ENCODE measurements at regions not wholly inside any gene's neighbourhood (a gene's known extent, or its start where the extent isn't known, plus 50 kb on each side); places are given as distances from the start of the nearest gene placed in this dataset.
"Not testable (repeated sequence)": the region's sequence is repeated elsewhere in the genome, so short reads cannot be mapped to it uniquely, and the experiment has no call there.

DNA sequence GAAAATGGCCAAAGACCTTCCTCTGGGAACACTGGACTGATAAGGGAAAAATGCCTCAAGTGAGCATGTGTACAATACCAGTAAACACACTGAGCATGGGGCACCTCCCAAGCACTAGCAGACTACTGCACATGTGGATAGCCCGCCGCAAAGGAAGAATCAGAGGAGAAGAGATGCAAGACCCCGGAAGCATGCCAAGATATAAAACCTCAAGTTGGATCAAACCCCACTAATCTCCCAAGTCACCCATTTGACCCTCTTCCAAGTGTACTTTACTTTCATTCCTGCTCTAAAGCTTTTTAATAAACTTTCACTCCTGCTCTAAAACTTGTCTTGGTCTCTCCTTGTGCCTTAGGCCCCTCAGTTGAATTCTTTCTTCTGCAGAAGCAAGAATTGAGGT, 121.1 kb upstream of the PLAAT1 start:
- DNase-seq (ENCODE audit: low spot score), result no peak

DNA sequence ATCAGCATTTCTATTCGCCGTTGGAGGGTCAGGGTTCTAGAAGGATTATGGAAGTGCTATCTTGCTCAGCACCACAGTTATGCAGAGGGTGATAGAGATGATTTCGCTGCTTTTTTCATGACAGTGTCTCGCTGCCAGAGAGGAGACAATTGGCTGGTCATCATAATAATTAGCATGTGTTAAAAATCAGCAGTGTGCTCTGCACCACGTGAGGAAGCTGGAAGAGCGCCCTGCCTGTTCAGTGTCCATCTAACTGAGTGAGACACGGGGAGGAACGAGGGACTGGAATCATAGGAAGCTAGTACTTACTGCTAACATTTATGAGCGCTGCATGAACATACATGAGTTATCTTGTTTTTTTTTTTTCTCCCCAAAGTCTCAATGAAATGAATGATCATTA, 116.2 kb upstream of the PLAAT1 start:
- DNase-seq (ENCODE audit: low spot score), result no peak

DNA sequence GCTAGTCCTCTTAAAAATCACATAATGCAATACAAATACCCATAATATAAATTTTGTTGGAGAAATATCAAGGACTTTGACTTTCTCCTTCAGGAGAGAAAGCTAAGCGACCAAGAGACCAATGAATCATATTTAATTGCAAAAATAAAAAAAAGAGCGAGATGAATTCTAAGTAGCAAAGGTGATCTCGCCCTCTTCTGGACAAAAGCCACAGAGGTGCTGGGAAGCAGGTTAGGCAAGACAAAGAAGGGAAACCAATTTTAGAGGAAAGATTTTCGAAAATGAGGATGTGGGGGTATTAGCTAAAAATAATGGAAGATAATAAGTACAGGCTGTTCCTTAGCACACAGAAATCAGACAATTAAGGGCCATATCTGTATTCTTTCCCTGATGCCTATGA, 111.4 kb upstream of the PLAAT1 start:
- DNase-seq (ENCODE audit: low spot score), result no peak

- no peak for DNase-seq (ENCODE audit: low spot score)
Measured at GRCh38 chr3:193130576-193130975, 110.4 kb upstream of the PLAAT1 start.

GRCh38 chr3:193132241-193132640, 108.8 kb upstream of the PLAAT1 start:
- DNase-seq (ENCODE audit: low spot score), result no peak

DNA sequence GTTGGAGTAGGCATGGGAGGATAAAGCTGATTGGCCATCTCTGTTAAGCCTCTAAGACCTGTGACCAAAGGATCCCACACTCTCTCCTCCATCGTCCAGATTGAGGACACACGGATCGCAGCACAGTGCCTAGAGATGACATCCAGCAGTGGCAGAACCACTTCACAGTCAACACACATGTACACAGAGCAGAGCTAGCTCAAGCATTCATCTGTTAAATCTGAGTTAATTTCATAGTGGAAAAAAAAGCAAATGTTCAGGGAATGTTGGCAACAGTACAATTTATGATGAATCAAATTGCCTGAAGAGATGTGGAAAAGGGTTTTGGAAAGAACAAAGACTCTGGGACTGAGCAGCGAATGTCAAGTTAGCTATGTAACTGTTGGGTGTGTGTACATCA, 108.1 kb upstream of the PLAAT1 start:
- no peak for DNase-seq (ENCODE audit: low spot score)

- DNase-seq (ENCODE audit: low spot score), result no peak
Measured at GRCh38 chr3:193134856-193135255, 106.2 kb upstream of the PLAAT1 start.

DNA sequence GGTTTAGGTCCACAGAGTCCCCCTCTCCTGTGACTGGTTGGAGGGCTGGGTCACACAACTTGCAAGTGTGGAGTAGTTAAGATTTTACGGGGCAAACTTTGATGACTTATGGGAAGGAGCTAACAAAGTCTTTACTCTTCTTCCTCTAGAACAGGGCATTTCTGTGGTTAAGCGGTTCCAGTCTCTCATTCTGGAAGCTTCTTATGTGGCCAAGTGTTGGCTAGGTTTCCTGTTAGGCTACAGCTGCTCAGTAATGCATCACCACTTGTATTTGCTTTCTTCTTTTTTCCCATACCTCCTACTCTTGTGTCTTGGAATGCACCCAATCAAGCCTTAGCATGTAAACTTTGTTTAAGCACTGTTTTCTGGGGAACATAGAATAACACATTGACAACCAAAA, 100.6 kb upstream of the PLAAT1 start:
- no peak for DNase-seq (ENCODE audit: low spot score)

- DNase-seq (ENCODE audit: low spot score), result no peak
Measured at GRCh38 chr3:193145248-193145647, 95.8 kb upstream of the PLAAT1 start.

- no peak for DNase-seq (ENCODE audit: low spot score)
Measured at GRCh38 chr3:193148688-193149473, 92.1 kb upstream of the PLAAT1 start.

DNA sequence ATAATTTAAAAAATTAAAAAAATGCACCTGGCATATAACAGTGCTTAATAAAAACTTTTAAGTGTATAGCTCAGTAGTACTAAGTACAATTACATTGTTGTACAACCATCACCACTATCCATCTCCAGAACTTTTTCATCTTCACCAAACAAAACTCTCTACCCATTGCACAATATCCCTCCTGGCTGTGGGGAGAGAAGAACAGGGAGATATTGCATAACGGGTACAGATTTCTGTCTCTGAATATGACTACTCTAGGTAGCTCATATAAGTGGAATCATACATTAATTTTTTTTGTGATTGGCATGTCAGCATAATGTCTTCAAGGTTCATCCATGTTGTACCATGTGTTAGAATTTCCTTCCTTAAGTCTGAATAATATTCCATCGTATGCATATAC, 91.0 kb upstream of the PLAAT1 start:
- no peak for DNase-seq (ENCODE audit: low spot score)

DNA sequence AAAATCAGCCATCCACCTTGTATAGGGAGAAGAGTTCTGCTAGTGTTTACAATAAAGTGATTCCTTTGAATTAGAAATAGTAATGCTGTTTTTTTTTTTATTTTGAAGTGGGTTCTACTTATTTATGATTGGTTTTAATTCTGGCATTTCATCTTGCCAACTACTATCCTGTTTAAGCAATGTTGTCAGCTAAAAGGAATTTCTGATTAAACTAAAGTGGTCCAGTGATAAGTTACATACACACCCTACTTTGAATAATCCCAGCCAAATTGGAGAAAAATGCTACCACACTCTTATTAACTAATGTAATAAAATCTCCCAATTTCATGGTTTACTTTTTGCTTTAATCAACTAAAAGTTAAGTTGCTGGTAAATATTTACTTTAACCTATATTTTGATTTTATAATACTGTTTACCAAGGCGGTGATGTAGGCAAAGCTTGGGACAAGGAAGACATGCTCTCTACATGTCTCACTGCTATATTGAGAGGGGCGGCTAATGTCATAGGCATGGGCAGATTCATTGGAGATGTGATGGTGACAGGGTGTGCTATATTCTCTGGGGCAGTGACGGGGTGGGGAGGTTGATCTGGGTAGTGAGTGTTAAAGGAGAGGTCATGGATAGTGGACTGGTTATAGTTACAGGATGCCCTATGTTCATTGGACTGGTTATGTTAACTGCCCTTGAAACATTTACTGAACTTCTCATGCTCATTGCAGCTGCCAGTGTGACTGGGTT, 85.8 kb upstream of the PLAAT1 start:
- not testable (repeated sequence) for DNase-seq (ENCODE audit: low spot score)

- no peak for DNase-seq (ENCODE audit: low spot score)
Measured at GRCh38 chr3:193157051-193157450, 84.0 kb upstream of the PLAAT1 start.

- no peak for DNase-seq (ENCODE audit: low spot score)
Measured at GRCh38 chr3:193165431-193166120, 75.4 kb upstream of the PLAAT1 start.

DNA sequence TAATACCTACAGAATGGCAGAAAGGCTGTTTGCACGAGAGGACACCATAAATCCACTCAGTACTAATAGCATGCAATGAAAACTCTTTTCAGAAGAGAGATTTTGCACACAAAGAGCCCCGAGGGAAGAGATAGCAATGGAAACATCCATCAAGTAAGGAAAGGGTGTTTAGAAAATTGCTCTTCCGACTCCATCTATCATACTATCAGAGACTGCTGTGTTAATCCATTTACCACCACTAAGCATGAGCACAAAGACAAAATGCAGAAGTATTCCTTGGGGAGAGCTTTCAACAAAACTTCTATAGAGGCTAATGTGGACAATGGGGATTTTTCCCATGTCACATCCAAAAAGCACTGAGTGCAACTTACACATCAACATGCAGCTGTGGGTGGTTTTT, 72.1 kb upstream of the PLAAT1 start:
- DNase-seq (ENCODE audit: low spot score), result no peak

- DNase-seq (ENCODE audit: low spot score), result no peak
Measured at GRCh38 chr3:193174140-193174539, 66.9 kb upstream of the PLAAT1 start.

DNA sequence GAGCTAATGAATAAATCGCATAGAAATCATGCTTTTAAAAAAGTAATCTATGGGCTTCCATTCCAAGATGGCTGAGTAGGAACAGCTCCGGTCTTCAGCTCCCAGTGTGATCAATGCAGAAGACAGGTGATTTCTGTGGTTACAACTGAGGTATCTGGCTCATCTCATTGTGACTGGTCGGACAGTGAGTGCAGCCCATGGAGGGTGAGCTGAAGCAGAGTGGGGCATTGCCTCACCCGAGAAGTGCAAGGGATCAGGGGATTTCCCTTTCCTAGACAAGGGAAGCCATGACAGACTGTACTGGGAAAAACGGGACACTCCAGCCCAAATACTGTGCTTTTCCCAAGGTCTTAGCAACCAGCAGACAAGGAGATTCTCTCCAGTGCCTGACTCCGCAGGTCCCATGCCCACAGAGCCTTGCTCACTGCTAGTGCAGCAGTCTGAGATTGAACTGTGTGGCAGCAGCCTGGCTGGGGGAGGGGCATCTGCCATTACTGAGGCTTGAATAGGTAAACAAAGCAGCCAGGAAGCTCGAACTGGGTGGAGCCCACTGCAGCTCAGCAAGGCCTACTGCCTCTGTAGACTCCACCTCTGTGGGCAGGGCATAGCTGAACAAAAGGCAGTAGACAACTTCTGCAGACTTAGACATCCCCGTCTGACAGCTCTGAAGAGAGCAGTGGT, 61.5 kb upstream of the PLAAT1 start:
- not testable (repeated sequence) for DNase-seq (ENCODE audit: low spot score)

- DNase-seq (ENCODE audit: low spot score), result no peak
Measured at GRCh38 chr3:193187070-193187722, 53.8 kb upstream of the PLAAT1 start.

DNA sequence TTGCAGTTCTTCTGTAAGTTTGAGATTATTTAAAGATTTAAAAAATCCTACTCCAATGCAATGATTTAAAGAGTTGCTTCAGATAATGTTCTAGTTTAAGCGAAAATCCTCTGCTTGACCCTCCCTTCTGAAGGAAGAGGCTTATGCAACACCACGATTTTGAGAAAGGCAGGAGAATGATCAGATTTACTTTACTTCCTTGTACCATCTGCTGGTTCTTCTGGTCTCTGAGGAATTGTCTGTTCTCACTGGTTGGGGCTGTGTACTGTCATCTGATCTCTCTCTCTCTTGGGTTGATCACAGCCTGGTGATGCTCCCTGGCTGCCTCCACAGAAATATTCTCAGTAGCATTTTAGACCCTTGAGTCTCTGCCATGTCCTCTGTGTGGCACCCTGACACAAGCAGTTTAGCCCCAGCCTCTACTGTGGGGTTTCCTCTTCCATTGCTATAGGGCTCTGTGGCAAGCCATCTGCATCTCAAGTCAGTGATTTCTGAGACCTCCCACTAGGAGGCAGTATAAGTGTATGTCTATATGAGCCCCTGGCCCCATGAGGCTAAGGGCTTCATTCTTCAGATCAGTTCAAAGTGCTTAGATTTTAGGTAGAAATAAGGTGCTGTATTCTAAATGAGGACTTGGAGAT, 50.8 kb upstream of the PLAAT1 start:
- no peak for DNase-seq (ENCODE audit: low spot score)

All from CD4-positive, alpha-beta T cell treated with Interleukin-15 for 4 hours (primary cell).